ENCODE measurements at regions not wholly inside any gene's neighbourhood (a gene's known extent, or its start where the extent isn't known, plus 50 kb on each side); places are given as distances from the start of the nearest gene placed in this dataset.

DNA sequence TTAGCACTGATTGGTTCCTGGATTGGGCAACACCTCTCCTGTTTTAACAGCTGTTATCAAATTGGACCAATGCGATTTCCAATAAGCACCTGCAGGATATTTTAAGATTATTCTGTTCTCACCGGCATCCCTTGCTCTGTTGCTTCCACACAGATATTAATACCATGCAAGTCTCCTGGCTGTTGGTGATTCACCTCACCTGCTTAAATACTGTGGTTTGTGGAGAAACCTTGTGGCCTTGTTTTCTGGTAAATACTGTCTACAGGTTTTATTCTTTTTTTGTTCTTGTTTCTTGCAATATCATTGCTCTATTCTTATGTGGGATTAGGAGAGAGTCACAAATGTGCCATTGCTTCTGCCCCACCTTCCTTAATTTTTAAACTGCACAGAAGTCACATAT lies 448.1 kb upstream of the NXPH2 start:
- TF ChIP-seq, protein P1, sequence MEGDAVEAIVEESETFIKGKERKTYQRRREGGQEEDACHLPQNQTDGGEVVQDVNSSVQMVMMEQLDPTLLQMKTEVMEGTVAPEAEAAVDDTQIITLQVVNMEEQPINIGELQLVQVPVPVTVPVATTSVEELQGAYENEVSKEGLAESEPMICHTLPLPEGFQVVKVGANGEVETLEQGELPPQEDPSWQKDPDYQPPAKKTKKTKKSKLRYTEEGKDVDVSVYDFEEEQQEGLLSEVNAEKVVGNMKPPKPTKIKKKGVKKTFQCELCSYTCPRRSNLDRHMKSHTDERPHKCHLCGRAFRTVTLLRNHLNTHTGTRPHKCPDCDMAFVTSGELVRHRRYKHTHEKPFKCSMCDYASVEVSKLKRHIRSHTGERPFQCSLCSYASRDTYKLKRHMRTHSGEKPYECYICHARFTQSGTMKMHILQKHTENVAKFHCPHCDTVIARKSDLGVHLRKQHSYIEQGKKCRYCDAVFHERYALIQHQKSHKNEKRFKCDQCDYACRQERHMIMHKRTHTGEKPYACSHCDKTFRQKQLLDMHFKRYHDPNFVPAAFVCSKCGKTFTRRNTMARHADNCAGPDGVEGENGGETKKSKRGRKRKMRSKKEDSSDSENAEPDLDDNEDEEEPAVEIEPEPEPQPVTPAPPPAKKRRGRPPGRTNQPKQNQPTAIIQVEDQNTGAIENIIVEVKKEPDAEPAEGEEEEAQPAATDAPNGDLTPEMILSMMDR (conservative IDR thresholded peaks at IDR 0.05), result no peak
- Histone ChIP-seq H4K20me1 (ENCODE audit: control insufficient read depth, insufficient read depth, insufficient read length) (no peaks in the 10 kb centered on the region), H3K79me2 (ENCODE audit: insufficient read depth, low read length) (no peaks in the 10 kb centered on the region; the same call in 1 of the 2 replicates), H2AK5ac (ENCODE audit: insufficient read length, low read length) (no peak overlapping the region), H3K27ac (ENCODE audit: insufficient read length, low read depth, low read length) (no peak overlapping the region), H3T11ph (ENCODE audit: low read length) (no peak overlapping the region), H3K56ac (ENCODE audit: insufficient read length, low read depth, low read length) (no peak overlapping the region), H3K14ac (ENCODE audit: insufficient read depth, low read length) (no peak overlapping the region), H3K9me3 (ENCODE audit: control insufficient read depth, low read depth, low read length) (no peaks in the 10 kb centered on the region), H3K27me3 (ENCODE audit: insufficient read depth, low read length) (no peaks in the 10 kb centered on the region), H2BK20ac (ENCODE audit: low read depth, low read length, poor library complexity, severe bottlenecking) (no peak overlapping the region), H3K79me1 (ENCODE audit: insufficient read depth, low read depth, low read length, poor library complexity, severe bottlenecking) (no peaks in the 10 kb centered on the region), H2BK12ac (ENCODE audit: insufficient read length, low read depth, low read length) (no peak overlapping the region), H3K23ac (ENCODE audit: insufficient read length, low read depth, low read length) (no peak overlapping the region), H4K8ac (replicated peaks; ENCODE audit: insufficient read length, low read depth, low read length) (no peak overlapping the region), H2BK120ac (ENCODE audit: low read depth, low read length, poor library complexity, severe bottlenecking) (no peak overlapping the region), H2BK15ac (ENCODE audit: low read depth, low read length) (no peak overlapping the region), H3K4ac (ENCODE audit: low read depth, low read length) (no peak overlapping the region), H2BK5ac (ENCODE audit: insufficient read length, low read length) (no peak overlapping the region), H3K23me2 (ENCODE audit: insufficient read length, low read depth, low read length, poor library complexity, severe bottlenecking) (no peaks in the 10 kb centered on the region), H3K18ac (ENCODE audit: insufficient read length, low read depth, low read length) (no peak overlapping the region), H3K4me1 (ENCODE audit: insufficient read depth, low read length) (no peaks in the 10 kb centered on the region), H3K9ac (ENCODE audit: extremely low read depth, insufficient read length, low read length) (no peak overlapping the region), H4K91ac (ENCODE audit: insufficient read length, low read depth, low read length) (no peak overlapping the region), H2AFZ (ENCODE audit: low read length) (no peak overlapping the region), H3K4me2 (ENCODE audit: insufficient read depth, insufficient read length, low read length) (no peak overlapping the region), H4K5ac (ENCODE audit: insufficient read length, low read depth, low read length) (peak overlapping the region; percentile 63)
- no peaks in the 10 kb centered on the region for H3K27me3 Mint-ChIP-seq (ENCODE audit: low read depth)
- no peak for DNase-seq
- WGBS (ENCODE audit: extremely low coverage, insufficient read length, low lambda C conversion rate), result no CpG with 5 or more reads among the region's 2 CpGs
- H3K9me3 Mint-ChIP-seq, result no peaks in the 10 kb centered on the region
- no peaks in the 10 kb centered on the region for H3K36me3 Mint-ChIP-seq (ENCODE audit: insufficient read depth in 1 of 3, low read depth in 3 of 3)
- no peak overlapping the region for H3K4me3 Mint-ChIP-seq
- H3K27ac Mint-ChIP-seq, result no peak overlapping the region
- H3K4me1 Mint-ChIP-seq, result 0 out of 4 replicates have a peak, but pooled peaks cover 0 to 3% of the 10 kb centered on the region in 2 experiments
